ENCODE measurements at regions not wholly inside any gene's neighbourhood (a gene's known extent, or its start where the extent isn't known, plus 50 kb on each side); places are given as distances from the start of the nearest gene placed in this dataset.

- H3K27me3 ChIP-seq (ENCODE audit: control insufficient read depth, insufficient read depth, low read length) = no peaks in the 10 kb centered on the region
- H3K9ac ChIP-seq (ENCODE audit: low read length) = no peak overlapping the region
- H3K4me3 ChIP-seq (ENCODE audit: low read length) = no peak overlapping the region
- H3K36me3 ChIP-seq (ENCODE audit: control insufficient read depth, insufficient read depth, low read length) = no peaks in the 10 kb centered on the region
- H3K27ac ChIP-seq (ENCODE audit: low read depth, low read length) = no peak overlapping the region
- H3K4me1 ChIP-seq (ENCODE audit: control insufficient read depth, insufficient read depth, low read length) = no peaks in the 10 kb centered on the region
Observed at GRCh38 chr5:74506119-74506518, 134.4 kb downstream of the ENC1 start.

GRCh38 chr5:74504463-74504862 is 136.1 kb downstream of the ENC1 start:
- Histone ChIP-seq H3K9ac (ENCODE audit: low read length) (no peak overlapping the region), H3K27ac (ENCODE audit: low read depth, low read length) (no peak overlapping the region), H3K27me3 (ENCODE audit: control insufficient read depth, insufficient read depth, low read length) (no peaks in the 10 kb centered on the region), H3K36me3 (ENCODE audit: control insufficient read depth, insufficient read depth, low read length) (no peaks in the 10 kb centered on the region), H3K4me1 (ENCODE audit: control insufficient read depth, insufficient read depth, low read length) (peaks cover 3% of the 10 kb centered on the region), H3K4me3 (ENCODE audit: low read length) (no peak overlapping the region)

GRCh38 chr5:74502479-74502950 is 138.0 kb downstream of the ENC1 start:
- no peak overlapping the region for H3K4me3 ChIP-seq (ENCODE audit: low read length)
- H3K27ac ChIP-seq (ENCODE audit: low read depth, low read length) = no peak overlapping the region

GRCh38 chr5:74501674-74502478 is 138.7 kb downstream of the ENC1 start:
- H3K4me1 ChIP-seq (ENCODE audit: control insufficient read depth, insufficient read depth, low read length) = peaks cover 3% of the 10 kb centered on the region
- H3K4me3 ChIP-seq (ENCODE audit: low read length) = no peak overlapping the region
- no peaks in the 10 kb centered on the region for H3K27me3 ChIP-seq (ENCODE audit: control insufficient read depth, insufficient read depth, low read length)
- no peak overlapping the region for H3K9ac ChIP-seq (ENCODE audit: low read length)
- no peak overlapping the region for H3K27ac ChIP-seq (ENCODE audit: low read depth, low read length)
- H3K36me3 ChIP-seq (ENCODE audit: control insufficient read depth, insufficient read depth, low read length) = no peaks in the 10 kb centered on the region

More at GRCh38 chr5:74502479-74502950, 138.0 kb downstream of the ENC1 start:
- no peaks in the 10 kb centered on the region for H3K27me3 ChIP-seq (ENCODE audit: control insufficient read depth, insufficient read depth, low read length)
- peaks cover 3% of the 10 kb centered on the region for H3K4me1 ChIP-seq (ENCODE audit: control insufficient read depth, insufficient read depth, low read length)
- no peak overlapping the region for H3K9ac ChIP-seq (ENCODE audit: low read length)
- no peaks in the 10 kb centered on the region for H3K36me3 ChIP-seq (ENCODE audit: control insufficient read depth, insufficient read depth, low read length)

- H3K36me3 ChIP-seq (ENCODE audit: control insufficient read depth, insufficient read depth, low read length) = no peaks in the 10 kb centered on the region
- H3K27ac ChIP-seq (ENCODE audit: low read depth, low read length) = no peak overlapping the region
- no peak overlapping the region for H3K4me3 ChIP-seq (ENCODE audit: low read length)
- no peaks in the 10 kb centered on the region for H3K27me3 ChIP-seq (ENCODE audit: control insufficient read depth, insufficient read depth, low read length)
- peaks cover 3% of the 10 kb centered on the region for H3K4me1 ChIP-seq (ENCODE audit: control insufficient read depth, insufficient read depth, low read length)
- no peak overlapping the region for H3K9ac ChIP-seq (ENCODE audit: low read length)
Observed at GRCh38 chr5:74500110-74500917, 140.2 kb downstream of the ENC1 start.

GRCh38 chr5:74499256-74500050 is 141.1 kb downstream of the ENC1 start:
- H3K36me3 ChIP-seq (ENCODE audit: control insufficient read depth, insufficient read depth, low read length) = no peaks in the 10 kb centered on the region
- H3K27me3 ChIP-seq (ENCODE audit: control insufficient read depth, insufficient read depth, low read length) = no peaks in the 10 kb centered on the region
- no peak overlapping the region for H3K9ac ChIP-seq (ENCODE audit: low read length)
- no peak overlapping the region for H3K27ac ChIP-seq (ENCODE audit: low read depth, low read length)
- peaks cover 3% of the 10 kb centered on the region for H3K4me1 ChIP-seq (ENCODE audit: control insufficient read depth, insufficient read depth, low read length)
- no peak overlapping the region for H3K4me3 ChIP-seq (ENCODE audit: low read length)

- no peak overlapping the region for H3K9ac ChIP-seq (ENCODE audit: low read length)
- no peaks in the 10 kb centered on the region for H3K36me3 ChIP-seq (ENCODE audit: control insufficient read depth, insufficient read depth, low read length)
Observed at GRCh38 chr5:74497706-74498105, 142.8 kb downstream of the ENC1 start.

GRCh38 chr5:74493411-74493810 is 147.1 kb downstream of the ENC1 start:
- no peaks in the 10 kb centered on the region for H3K36me3 ChIP-seq (ENCODE audit: control insufficient read depth, insufficient read depth, low read length)
- no peaks in the 10 kb centered on the region for H3K27me3 ChIP-seq (ENCODE audit: control insufficient read depth, insufficient read depth, low read length)
- H3K4me1 ChIP-seq (ENCODE audit: control insufficient read depth, insufficient read depth, low read length) = no peaks in the 10 kb centered on the region
- no peak overlapping the region for H3K27ac ChIP-seq (ENCODE audit: low read depth, low read length)
- H3K9ac ChIP-seq (ENCODE audit: low read length) = no peak overlapping the region
- no peak overlapping the region for H3K4me3 ChIP-seq (ENCODE audit: low read length)

More at GRCh38 chr5:74497706-74498105, 142.8 kb downstream of the ENC1 start:
- Histone ChIP-seq H3K27ac (ENCODE audit: low read depth, low read length) (no peak overlapping the region), H3K4me3 (ENCODE audit: low read length) (no peak overlapping the region), H3K4me1 (ENCODE audit: control insufficient read depth, insufficient read depth, low read length) (peaks cover 3% of the 10 kb centered on the region), H3K27me3 (ENCODE audit: control insufficient read depth, insufficient read depth, low read length) (no peaks in the 10 kb centered on the region)

- H3K27me3 ChIP-seq (ENCODE audit: control insufficient read depth, insufficient read depth, low read length) = no peaks in the 10 kb centered on the region
- H3K9ac ChIP-seq (ENCODE audit: low read length) = no peak overlapping the region
- no peaks in the 10 kb centered on the region for H3K4me1 ChIP-seq (ENCODE audit: control insufficient read depth, insufficient read depth, low read length)
- H3K36me3 ChIP-seq (ENCODE audit: control insufficient read depth, insufficient read depth, low read length) = no peaks in the 10 kb centered on the region
- no peak overlapping the region for H3K4me3 ChIP-seq (ENCODE audit: low read length)
- H3K27ac ChIP-seq (ENCODE audit: low read depth, low read length) = no peak overlapping the region
Observed at GRCh38 chr5:74492230-74492629, 148.3 kb downstream of the ENC1 start.

GRCh38 chr5:74491586-74491985 is 148.9 kb downstream of the ENC1 start:
- H3K27me3 ChIP-seq (ENCODE audit: control insufficient read depth, insufficient read depth, low read length) = no peaks in the 10 kb centered on the region
- H3K9ac ChIP-seq (ENCODE audit: low read length) = no peak overlapping the region
- H3K36me3 ChIP-seq (ENCODE audit: control insufficient read depth, insufficient read depth, low read length) = no peaks in the 10 kb centered on the region

GRCh38 chr5:74490814-74491213 is 149.7 kb downstream of the ENC1 start:
- Histone ChIP-seq H3K4me1 (ENCODE audit: control insufficient read depth, insufficient read depth, low read length) (no peaks in the 10 kb centered on the region), H3K4me3 (ENCODE audit: low read length) (no peak overlapping the region), H3K27ac (ENCODE audit: low read depth, low read length) (no peak overlapping the region)

More at GRCh38 chr5:74491586-74491985, 148.9 kb downstream of the ENC1 start:
- Histone ChIP-seq H3K4me3 (ENCODE audit: low read length) (no peak overlapping the region), H3K27ac (ENCODE audit: low read depth, low read length) (no peak overlapping the region), H3K4me1 (ENCODE audit: control insufficient read depth, insufficient read depth, low read length) (no peaks in the 10 kb centered on the region)

GRCh38 chr5:74482990-74483389 is 157.5 kb downstream of the ENC1 start:
- Histone ChIP-seq H3K27ac (ENCODE audit: low read depth, low read length) (no peak overlapping the region), H3K9ac (ENCODE audit: low read length) (no peak overlapping the region), H3K36me3 (ENCODE audit: control insufficient read depth, insufficient read depth, low read length) (no peaks in the 10 kb centered on the region), H3K27me3 (ENCODE audit: control insufficient read depth, insufficient read depth, low read length) (no peaks in the 10 kb centered on the region), H3K4me1 (ENCODE audit: control insufficient read depth, insufficient read depth, low read length) (no peaks in the 10 kb centered on the region), H3K4me3 (ENCODE audit: low read length) (no peak overlapping the region)

More at GRCh38 chr5:74490814-74491213, 149.7 kb downstream of the ENC1 start:
- no peak overlapping the region for H3K9ac ChIP-seq (ENCODE audit: low read length)
- H3K27me3 ChIP-seq (ENCODE audit: control insufficient read depth, insufficient read depth, low read length) = no peaks in the 10 kb centered on the region
- H3K36me3 ChIP-seq (ENCODE audit: control insufficient read depth, insufficient read depth, low read length) = no peaks in the 10 kb centered on the region

Measured in rectal smooth muscle tissue (tissue), 1 donor.